Type B pancreatic cell (in vitro differentiated cells): ENCODE measurements at regions not wholly inside any gene's neighbourhood (a gene's known extent, or its start where the extent isn't known, plus 50 kb on each side); places are given as distances from the start of the nearest gene placed in this dataset.

ENCODE experiments used
- DNase-seq: peaks from one replicate; pipeline ENCODE4 v3.0.0; 2021; ENCODE audit warnings: mixed read lengths; ENCODE audit not compliant: unreplicated experiment; ENCODE audit errors: extremely low spot score
- H3K27ac Mint-ChIP-seq: 2 replicates; pipeline ENCODE4 v1.8.0; 2021; ENCODE audit warnings: mild to moderate bottlenecking, mixed read lengths
- H3K27me3 Mint-ChIP-seq: 2 replicates; pipeline ENCODE4 v1.8.0; 2021; ENCODE audit warnings: mixed read lengths
- H3K36me3 Mint-ChIP-seq: 2 replicates; pipeline ENCODE4 v1.8.0; 2021; ENCODE audit warnings: mixed read lengths
- H3K4me1 Mint-ChIP-seq: one replicate; pipeline ENCODE4 v1.8.0; 2021; ENCODE audit warnings: mixed read lengths; ENCODE audit not compliant: unreplicated experiment
- H3K4me3 Mint-ChIP-seq: 2 replicates; pipeline ENCODE4 v1.8.0; 2021; ENCODE audit warnings: mild to moderate bottlenecking, mixed read lengths
- H3K9me3 Mint-ChIP-seq: 2 replicates; pipeline ENCODE4 v1.8.0; 2021; ENCODE audit warnings: mixed read lengths
- CTCF ChIP-seq: fragments of 200-600 bp; sonication (generic); conservative IDR thresholded peaks from 2 replicates; pipeline ENCODE4 v1.5.0; 2021; ENCODE audit warnings: antibody characterized with exemption, mild to moderate bottlenecking

GRCh38 chr5:33275921-33276627, 164.7 kb upstream of the TARS1 start:
- Mint-ChIP-seq H3K27me3 (no peaks in the 10 kb centered on the region), H3K36me3 (no peaks in the 10 kb centered on the region), H3K9me3 (peaks cover 5% of the 10 kb centered on the region), H3K27ac (no peak overlapping the region), H3K4me1 (peaks cover 13% of the 10 kb centered on the region), H3K4me3 (no peak overlapping the region)
- no peak for DNase-seq
- TF ChIP-seq CTCF = no peak

DNA sequence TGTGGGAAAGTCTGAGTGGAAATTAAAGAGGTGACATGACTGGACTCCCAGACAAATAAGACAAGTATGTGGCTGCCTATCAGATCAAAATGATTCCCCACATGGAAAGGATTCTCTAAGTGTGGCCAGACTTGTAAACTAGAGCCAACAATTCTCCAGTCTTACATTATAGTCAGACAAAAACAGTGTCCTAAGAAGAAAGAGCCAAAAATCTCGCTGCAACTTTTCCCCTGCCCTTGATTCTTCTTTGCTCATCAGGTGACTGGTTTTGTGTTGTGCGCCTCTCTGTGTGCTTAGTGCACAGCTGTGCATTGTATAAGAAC, 164.2 kb upstream of the TARS1 start:
- Mint-ChIP-seq H3K4me1 (peaks cover 17% of the 10 kb centered on the region), H3K9me3 (peaks cover 5% of the 10 kb centered on the region), H3K27me3 (no peaks in the 10 kb centered on the region), H3K36me3 (no peaks in the 10 kb centered on the region), H3K4me3 (no peak overlapping the region), H3K27ac (no peak overlapping the region)
- DNase-seq = no peak
- TF ChIP-seq CTCF = no peak

GRCh38 chr5:33277061-33277650, 163.6 kb upstream of the TARS1 start:
- Mint-ChIP-seq H3K9me3 (peaks cover 5% of the 10 kb centered on the region), H3K4me1 (peaks cover 20% of the 10 kb centered on the region), H3K4me3 (no peak overlapping the region), H3K27ac (no peak overlapping the region), H3K27me3 (no peaks in the 10 kb centered on the region), H3K36me3 (no peaks in the 10 kb centered on the region)
- DNase-seq = no peak
- no peak for TF ChIP-seq CTCF

- peaks cover 5% of the 10 kb centered on the region for H3K9me3 Mint-ChIP-seq
- no peak for DNase-seq
- no peaks in the 10 kb centered on the region for H3K36me3 Mint-ChIP-seq
- no peak overlapping the region for H3K4me3 Mint-ChIP-seq
- H3K27ac Mint-ChIP-seq = no peak overlapping the region
- H3K4me1 Mint-ChIP-seq = peaks cover 22% of the 10 kb centered on the region
- H3K27me3 Mint-ChIP-seq = no peaks in the 10 kb centered on the region
- no peak for TF ChIP-seq CTCF
Observed at GRCh38 chr5:33281431-33281843, 159.3 kb upstream of the TARS1 start.

DNA sequence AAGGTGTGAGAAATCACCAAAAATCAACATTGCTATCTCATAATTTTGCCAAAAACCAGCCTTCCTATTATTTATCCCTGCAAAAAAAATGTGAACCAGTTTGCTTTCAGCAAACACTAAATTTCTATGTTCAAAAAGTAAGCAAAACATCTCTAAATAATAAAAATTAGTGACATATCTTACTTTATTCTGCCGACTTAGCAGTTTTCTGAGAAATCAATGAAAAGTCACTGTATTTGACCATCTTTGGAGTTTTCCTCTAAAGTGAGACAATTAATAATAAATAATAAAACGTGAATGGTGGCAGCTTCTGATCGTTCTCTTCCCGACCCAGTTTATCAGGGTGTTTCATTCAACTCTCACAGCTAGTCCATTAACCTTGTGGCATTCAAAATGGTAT, 158.6 kb upstream of the TARS1 start:
- no peak for TF ChIP-seq CTCF
- H3K27ac Mint-ChIP-seq = no peak overlapping the region
- no peaks in the 10 kb centered on the region for H3K36me3 Mint-ChIP-seq
- no peak for DNase-seq
- H3K4me3 Mint-ChIP-seq = no peak overlapping the region
- H3K9me3 Mint-ChIP-seq = peaks cover 5% of the 10 kb centered on the region
- no peaks in the 10 kb centered on the region for H3K27me3 Mint-ChIP-seq
- H3K4me1 Mint-ChIP-seq = peaks cover 16% of the 10 kb centered on the region
